PC-9 (cell line): ENCODE measurements at regions not wholly inside any gene's neighbourhood (a gene's known extent, or its start where the extent isn't known, plus 50 kb on each side); places are given as distances from the start of the nearest gene placed in this dataset.

Experiments
- BruUV-seq: library from RNA; stranded (reverse); fragments of 400-500 nt; replicated peaks from 2 replicates; lab custom pipeline; 2021; lab: Mats Ljungman, UMichigan
- CTCF ChIA-PET: fragments of 300-600 bp; sonication (Branson Sonifier 250); formaldehyde crosslinking; loops from one replicate; lab custom pipeline; 2022; ENCODE audit warnings: antibody characterized with exemption; lab: Charles Lee
- POLR2A ChIA-PET: fragments of 300-600 bp; sonication (Branson Sonifier 250); formaldehyde crosslinking; loops from one replicate; lab custom pipeline; 2022; ENCODE audit warnings: antibody characterized with exemption; ENCODE audit not compliant: unreplicated experiment; lab: Charles Lee
- DNase-seq, 2 experiments: peaks; one replicate each; pipeline versions ENCODE4 v3.0.0 to v3.0.0-alpha.2; 2015 to 2022; ENCODE audit warnings: mixed read lengths in 1 of 2
- H2AFZ ChIP-seq: fragments of 200-600 bp; sonication (generic); 2 replicates; pipeline ENCODE4 v1.8.1; 2017; ENCODE audit warnings: antibody characterized with exemption
- H3F3A ChIP-seq: fragments of 200-600 bp; sonication (generic); 2 replicates; pipeline ENCODE4 v1.8.1; 2017; ENCODE audit warnings: antibody characterized with exemption, mild to moderate bottlenecking, low read depth; ENCODE audit not compliant: insufficient read depth
- H3K27ac ChIP-seq: fragments of 200-600 bp; sonication (generic); 2 replicates; pipeline ENCODE4 v1.6.1; 2016; ENCODE audit warnings: mixed run types
- H3K27me3 ChIP-seq: fragments of 200-600 bp; sonication (generic); 2 replicates; pipeline ENCODE4 v1.6.1; 2016; ENCODE audit warnings: low read depth, mixed run types; ENCODE audit not compliant: insufficient read depth
- H3K36me3 ChIP-seq: fragments of 200-600 bp; sonication (generic); 2 replicates; pipeline ENCODE4 v1.6.1; 2016; ENCODE audit warnings: low read depth, mixed run types
- H3K4me1 ChIP-seq: fragments of 200-600 bp; sonication (generic); replicated peaks from 2 replicates; pipeline ENCODE4 v1.6.1; 2016; ENCODE audit warnings: mixed run types; ENCODE audit not compliant: insufficient read depth
- H3K4me2 ChIP-seq: fragments of 200-600 bp; sonication (generic); 2 replicates; pipeline ENCODE4 v1.6.1; 2017; ENCODE audit warnings: mixed run types
- H3K4me3 ChIP-seq: fragments of 200-600 bp; sonication (generic); 2 replicates; pipeline ENCODE4 v1.6.1; 2016; ENCODE audit warnings: mixed run types
- H3K79me2 ChIP-seq: fragments of 200-600 bp; sonication (generic); 2 replicates; pipeline ENCODE4 v1.6.1; 2017; ENCODE audit warnings: low read depth, mixed run types
- H3K9me2 ChIP-seq: fragments of 200-600 bp; sonication (generic); 2 replicates; pipeline ENCODE4 v1.8.1; 2017; ENCODE audit warnings: mild to moderate bottlenecking; ENCODE audit not compliant: insufficient read depth
- H3K9me3 ChIP-seq: fragments of 200-600 bp; sonication (generic); 2 replicates; pipeline ENCODE4 v1.8.1; 2016; ENCODE audit warnings: low read depth; ENCODE audit not compliant: insufficient read depth
- H4K20me1 ChIP-seq: fragments of 200-600 bp; sonication (generic); 2 replicates; pipeline ENCODE4 v1.8.1; 2017; ENCODE audit not compliant: insufficient read depth
- CTCF ChIP-seq: fragments of 200-600 bp; sonication (generic); conservative IDR thresholded peaks from 2 replicates; pipeline ENCODE4 v1.6.1; 2017; ENCODE audit warnings: mixed run types, antibody characterized with exemption, mild to moderate bottlenecking, moderate library complexity
- EZH2 ChIP-seq: fragments of 200-600 bp; sonication (generic); IDR thresholded peaks from 2 replicates; pipeline ENCODE4 v1.8.0; 2017; ENCODE audit warnings: antibody characterized with exemption, low read depth
- intact Hi-C: fragments of 100-400 bp; cut with micrococcal nuclease; formaldehyde crosslinking; loops from one replicate; pipeline ENCODE4 v1.10.0; 2022; ENCODE audit not compliant: unreplicated experiment

GRCh38 chr2:16613539-16614011 lies 52.1 kb downstream of the CYRIA start:
- no TSS peak for BruUV-seq
- TF ChIP-seq EZH2 (no peak), CTCF (peak; percentile 79)
- Histone ChIP-seq H3K4me3 (no peak overlapping the region), H3K79me2 (no peaks in the 10 kb centered on the region), H3K9me2 (no peaks in the 10 kb centered on the region), H3K9me3 (no peaks in the 10 kb centered on the region), H3K4me1 (peaks cover 37% of the 10 kb centered on the region), H3F3A (no peaks in the 10 kb centered on the region), H3K36me3 (no peaks in the 10 kb centered on the region), H3K27ac (no peak overlapping the region), H2AFZ (no peak overlapping the region), H3K4me2 (no peak overlapping the region), H4K20me1 (no peaks in the 10 kb centered on the region), H3K27me3 (no peaks in the 10 kb centered on the region)
- peak in 1 of 2 experiments; percentile 56 for DNase-seq
- intact Hi-C loops, result loop anchor here (1.0 to 10.0 kb wide), 3 partner anchors 144 to 696 kb away; no protein-coding TSS in a partner anchor
- ChIA-PET POLR2A (no interaction called here), CTCF (interaction anchor here (1.0 to 1.5 kb wide), 3 partner anchors 9 to 144 kb away, joined by 3 to 11 read pairs (median 4); no protein-coding TSS in a partner anchor)

GRCh38 chr2:16612490-16612889 lies 53.1 kb downstream of the CYRIA start:
- intact Hi-C loops, result loop anchor here (10.0 kb wide), 1 partner anchor 302 kb away; no protein-coding TSS in a partner anchor
- no peak overlapping the region for H3K4me3 ChIP-seq
- H3K36me3 ChIP-seq, result no peaks in the 10 kb centered on the region
- ChIA-PET POLR2A (no interaction called here), CTCF (no interaction called here)
- H2AFZ ChIP-seq, result no peak overlapping the region
- H3F3A ChIP-seq, result no peaks in the 10 kb centered on the region
- TF ChIP-seq CTCF (no peak), EZH2 (no peak)
- no peaks in the 10 kb centered on the region for H3K27me3 ChIP-seq
- BruUV-seq, result no TSS peak
- H3K9me2 ChIP-seq, result no peaks in the 10 kb centered on the region
- H3K79me2 ChIP-seq, result no peaks in the 10 kb centered on the region
- no peak overlapping the region for H3K27ac ChIP-seq
- H4K20me1 ChIP-seq, result no peaks in the 10 kb centered on the region
- H3K4me1 ChIP-seq, result peaks cover 26% of the 10 kb centered on the region
- no peak for DNase-seq
- no peak overlapping the region for H3K4me2 ChIP-seq
- H3K9me3 ChIP-seq, result no peaks in the 10 kb centered on the region

- CTCF ChIA-PET, result no interaction called here
- intact Hi-C loops, result loop anchor here (1.0 to 10.0 kb wide), 4 partner anchors 56 to 700 kb away; no protein-coding TSS in a partner anchor
- no peak for DNase-seq
- Histone ChIP-seq H3K9me2 (no peaks in the 10 kb centered on the region), H3K9me3 (no peaks in the 10 kb centered on the region), H3K4me3 (no peak overlapping the region), H3K4me1 (peaks cover 12% of the 10 kb centered on the region; the same call in 1 of the 2 replicates), H3K27ac (no peak overlapping the region), H3K27me3 (no peaks in the 10 kb centered on the region), H3K36me3 (no peaks in the 10 kb centered on the region), H3F3A (no peaks in the 10 kb centered on the region), H3K79me2 (no peaks in the 10 kb centered on the region), H3K4me2 (no peak overlapping the region), H4K20me1 (no peaks in the 10 kb centered on the region), H2AFZ (no peak overlapping the region)
- POLR2A ChIA-PET, result no interaction called here
- TF ChIP-seq CTCF (no peak), EZH2 (no peak)
- no TSS peak for BruUV-seq
Measured at GRCh38 chr2:16609786-16610185, 55.8 kb downstream of the CYRIA start.
